Activated CD8-positive, alpha-beta memory T cell treated with anti-CD3 and anti-CD28 coated beads for 48 hours (primary cell): ENCODE measurements at regions not wholly inside any gene's neighbourhood (a gene's known extent, or its start where the extent isn't known, plus 50 kb on each side); places are given as distances from the start of the nearest gene placed in this dataset.
A peak's percentile ranks its signal among the peaks of the same experiment; 100 is the strongest.

Experiments used
- DNase-seq, 3 experiments: peaks; one replicate each; pipeline ENCODE4 v3.0.0-alpha.2; 2020; ENCODE audit warnings: low read depth in 2 of 3, low spot score in 2 of 3

GRCh38 chr5:173780235-173781234, 107.6 kb upstream of the CPEB4 start:
- DNase-seq, result no peak

- no peak for DNase-seq
Observed at GRCh38 chr5:173781432-173781815, 106.7 kb upstream of the CPEB4 start.

DNA sequence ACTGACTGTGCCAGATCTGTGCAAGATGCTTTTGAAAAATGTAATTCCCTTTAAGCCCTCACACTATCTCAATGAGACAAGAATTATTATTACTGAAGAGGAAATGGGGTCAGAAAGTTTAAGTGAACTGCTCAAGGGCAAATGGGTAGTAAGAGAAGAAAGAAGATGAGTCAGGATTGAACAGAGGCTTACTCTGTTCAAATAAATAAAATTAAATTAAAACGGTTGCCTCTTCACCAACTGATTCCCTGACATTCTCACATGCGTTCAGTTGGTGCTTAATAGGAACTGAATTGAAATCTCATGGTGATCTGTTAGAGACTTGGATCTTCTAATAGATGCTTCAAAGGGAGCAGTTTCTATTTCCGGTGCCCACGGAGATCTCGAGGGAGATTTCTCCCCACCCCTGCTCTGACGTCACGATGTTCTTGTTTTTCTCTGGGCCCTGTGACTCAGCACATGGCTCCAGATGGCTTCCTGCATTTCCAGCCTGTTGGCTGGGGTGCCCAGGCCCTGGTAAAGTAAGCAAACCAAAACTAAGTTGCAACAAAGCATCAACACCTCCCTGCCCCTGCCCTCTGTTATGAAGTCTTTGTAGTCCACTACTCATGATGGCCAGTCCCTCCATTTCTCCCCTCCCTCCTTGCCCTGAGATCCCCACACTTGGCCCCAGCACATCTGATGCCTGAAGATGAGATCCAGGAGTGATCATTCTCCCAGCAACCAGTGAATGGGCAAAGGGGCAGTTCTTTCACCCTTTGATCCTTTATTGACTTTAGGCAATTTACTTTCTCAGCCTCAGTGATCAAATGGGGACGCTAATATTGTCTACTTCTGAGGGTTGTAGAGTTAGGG, 106.1 kb upstream of the CPEB4 start:
- DNase-seq, result peak; percentile 4 to 27 (median 9)

DNA sequence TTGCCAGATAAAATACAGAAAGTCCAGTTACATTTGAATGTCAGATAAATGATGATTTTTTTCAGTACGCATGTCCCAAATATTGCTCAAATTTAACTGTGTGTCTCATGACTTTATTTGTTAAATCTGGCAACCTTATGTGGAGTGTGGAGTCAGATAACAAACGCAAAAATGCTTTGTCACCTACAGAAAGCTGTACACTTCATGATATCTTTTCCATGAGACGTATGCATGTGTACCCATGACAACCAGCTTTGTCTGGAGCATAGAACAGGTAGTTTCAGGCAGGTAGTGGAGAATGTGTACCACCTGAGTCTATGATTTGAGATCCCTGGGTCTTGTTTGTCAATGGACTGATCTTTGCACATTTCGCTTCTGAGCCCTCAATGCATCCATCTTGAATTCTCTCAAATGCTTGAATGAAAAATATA, 105.5 kb upstream of the CPEB4 start:
- DNase-seq, result no peak

- DNase-seq, result no peak
Observed at GRCh38 chr5:173783371-173783770, 104.8 kb upstream of the CPEB4 start.

DNA sequence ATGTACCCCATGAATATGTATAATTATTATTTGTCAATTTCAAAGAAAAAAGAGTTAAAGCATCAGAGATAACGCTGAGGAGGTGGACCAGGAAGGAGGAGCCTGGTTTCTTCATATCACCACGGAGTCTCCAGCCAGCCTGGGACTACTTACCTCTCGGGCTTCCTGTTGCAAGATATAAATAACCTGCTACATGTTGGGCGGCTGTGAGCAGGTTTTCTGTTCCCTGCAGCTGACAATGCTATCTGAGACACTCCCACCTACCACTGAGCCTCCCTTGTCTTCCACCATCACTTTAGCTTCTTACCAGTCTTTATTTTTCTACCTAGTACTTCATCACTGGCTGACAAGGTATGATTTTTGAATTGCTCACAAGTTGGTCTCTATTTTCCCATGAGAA, 102.7 kb upstream of the CPEB4 start:
- DNase-seq, result no peak

DNA sequence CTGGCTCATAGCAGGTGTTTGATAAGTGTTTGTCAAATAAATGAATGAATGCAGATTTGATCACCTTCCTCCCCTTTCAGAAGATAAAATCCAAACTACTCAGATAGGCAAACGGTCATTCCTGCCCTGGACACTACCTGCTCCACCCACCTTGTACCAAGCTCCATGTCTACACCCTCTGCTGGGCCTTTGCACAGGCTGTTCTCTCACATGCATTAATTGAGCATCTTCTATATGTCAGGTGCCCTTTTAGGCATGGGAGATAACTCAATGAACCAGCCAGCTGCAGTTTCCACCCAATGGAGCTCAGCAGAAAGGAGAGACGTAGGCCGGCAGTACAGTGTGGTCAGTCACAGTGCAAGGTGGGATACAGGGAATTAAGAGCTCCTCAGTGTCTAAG, 102.3 kb upstream of the CPEB4 start:
- no peak for DNase-seq

- no peak for DNase-seq
Observed at GRCh38 chr5:173786286-173787187, 101.6 kb upstream of the CPEB4 start.

- DNase-seq, result no peak
Observed at GRCh38 chr5:173789031-173789920, 98.9 kb upstream of the CPEB4 start.

DNA sequence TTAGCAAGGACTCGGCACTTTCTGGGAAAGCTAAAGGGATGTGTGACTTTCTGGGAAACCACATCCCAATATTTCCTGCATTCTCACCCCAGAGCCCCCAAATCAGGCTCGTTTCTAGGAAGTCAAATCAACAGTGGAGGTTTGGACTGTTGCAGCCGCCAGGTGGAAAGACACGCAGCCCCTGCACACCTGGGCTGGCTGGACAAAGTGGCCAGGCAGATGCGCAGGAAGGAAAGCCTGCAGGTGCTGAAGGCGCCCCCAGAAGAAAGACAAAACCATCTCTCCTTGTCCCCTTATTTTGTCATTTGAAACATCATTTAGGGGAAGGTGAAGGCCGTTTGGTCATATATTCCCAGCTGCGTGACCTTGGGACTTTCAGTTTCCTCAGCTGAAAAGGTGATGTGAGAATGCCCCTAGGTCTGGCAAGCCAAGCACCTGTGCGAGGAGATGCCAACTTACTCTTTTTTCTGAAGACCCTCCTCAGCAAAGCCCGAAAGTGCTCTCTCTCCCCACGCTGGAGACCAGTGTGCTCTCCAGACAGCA, 97.9 kb upstream of the CPEB4 start:
- DNase-seq, result no peak

DNA sequence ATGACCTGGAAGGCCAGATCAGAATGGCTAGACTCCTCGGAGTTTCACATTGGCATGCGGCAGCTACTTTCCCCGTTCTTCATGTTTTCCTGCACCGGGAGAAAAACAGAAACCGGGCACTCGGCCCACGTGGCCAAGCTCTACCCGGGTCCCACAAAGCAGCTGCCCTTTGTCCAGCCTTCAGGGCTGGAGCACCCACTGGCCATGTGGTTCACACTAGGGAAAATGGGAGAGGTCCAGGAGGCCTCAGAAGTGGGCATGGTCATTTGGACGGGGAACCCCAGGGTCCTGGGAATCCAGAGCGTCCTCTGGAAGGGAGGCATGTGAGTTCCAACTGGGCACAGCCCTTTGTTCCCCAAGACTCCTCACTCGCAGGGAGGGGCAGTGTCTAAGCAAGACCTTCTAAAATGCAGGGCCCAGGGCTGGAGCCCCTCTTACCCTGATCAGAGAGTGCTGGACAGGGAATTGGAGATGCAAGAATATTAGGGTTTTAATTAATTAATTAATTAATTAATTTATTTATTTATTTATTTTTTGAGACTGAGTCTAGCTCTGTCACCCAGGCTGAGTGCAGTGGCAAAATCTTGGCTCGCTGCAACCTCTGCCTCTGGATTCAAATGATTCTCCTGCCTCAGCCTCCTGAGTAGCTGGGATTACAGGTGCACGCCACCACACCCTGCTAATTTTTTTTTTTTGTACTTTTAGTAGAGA, 97.2 kb upstream of the CPEB4 start:
- DNase-seq, result no peak

- no peak for DNase-seq
Observed at GRCh38 chr5:173791878-173792277, 96.3 kb upstream of the CPEB4 start.

DNA sequence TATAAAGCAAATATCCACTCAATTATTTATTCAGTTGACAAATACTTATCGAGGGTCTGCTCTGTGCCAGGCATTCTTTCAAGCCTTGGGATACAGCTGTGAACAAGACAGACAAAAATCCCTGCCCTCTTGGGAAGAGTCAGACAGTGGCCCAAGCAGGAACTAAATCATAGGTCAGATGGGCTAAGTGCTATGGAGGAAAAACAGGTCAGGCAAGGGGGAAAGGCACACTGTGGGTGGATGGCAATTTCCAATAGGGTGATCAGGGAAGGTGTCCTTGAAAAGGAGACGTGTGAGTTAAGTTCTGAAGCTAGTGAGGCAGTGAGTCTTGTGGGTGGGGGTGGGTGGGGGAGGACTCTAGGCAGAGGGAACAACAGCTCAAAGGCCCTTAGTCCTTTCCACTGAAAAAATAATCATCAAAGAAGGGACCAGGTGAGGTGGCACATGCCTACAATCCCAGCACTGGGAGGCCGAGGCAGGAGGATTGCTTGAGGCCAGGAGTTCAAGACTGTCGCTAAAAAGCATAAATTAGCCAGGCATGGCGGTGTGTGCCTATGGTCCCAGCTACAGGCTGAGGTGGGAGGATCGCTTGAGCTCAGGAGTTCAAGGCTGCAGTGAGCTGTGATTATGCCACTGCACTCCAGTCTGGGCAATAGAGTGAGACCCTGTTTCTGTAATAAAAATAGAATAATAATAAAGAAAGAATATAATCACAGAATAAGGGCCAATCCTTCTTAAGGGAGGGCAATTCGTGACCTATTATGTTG, 95.2 kb upstream of the CPEB4 start:
- DNase-seq, result no peak

- DNase-seq, result no peak
Observed at GRCh38 chr5:173793648-173794548, 94.3 kb upstream of the CPEB4 start.

DNA sequence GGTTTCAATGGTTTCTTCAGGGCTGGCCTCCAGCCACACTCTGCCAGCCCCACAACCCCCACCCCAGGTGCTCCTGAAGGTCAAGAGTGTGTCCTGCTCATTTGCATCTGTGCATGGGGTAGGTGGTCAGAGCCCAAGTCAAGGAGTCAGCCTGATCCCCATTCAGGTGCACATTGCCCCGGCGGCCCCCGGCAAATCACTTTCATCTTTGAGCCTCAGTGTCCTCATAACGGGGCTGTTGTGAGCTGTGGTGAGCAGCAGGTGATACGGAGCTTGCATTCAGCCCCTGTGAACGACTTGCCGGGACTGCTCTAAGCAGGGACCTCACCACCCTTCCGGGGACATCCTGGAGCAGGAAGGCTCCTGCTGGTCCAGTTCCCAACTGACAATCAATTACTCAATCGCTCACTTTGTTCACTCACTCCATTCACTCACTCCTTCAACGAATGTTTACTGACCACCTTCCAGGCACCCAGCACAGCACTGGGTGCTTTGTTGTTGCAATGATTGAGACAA, 93.2 kb upstream of the CPEB4 start:
- no peak for DNase-seq

- DNase-seq, result no peak
Observed at GRCh38 chr5:173795601-173796000, 92.5 kb upstream of the CPEB4 start.
